ENCODE measurements at regions not wholly inside any gene's neighbourhood (a gene's known extent, or its start where the extent isn't known, plus 50 kb on each side); places are given as distances from the start of the nearest gene placed in this dataset.

DNA sequence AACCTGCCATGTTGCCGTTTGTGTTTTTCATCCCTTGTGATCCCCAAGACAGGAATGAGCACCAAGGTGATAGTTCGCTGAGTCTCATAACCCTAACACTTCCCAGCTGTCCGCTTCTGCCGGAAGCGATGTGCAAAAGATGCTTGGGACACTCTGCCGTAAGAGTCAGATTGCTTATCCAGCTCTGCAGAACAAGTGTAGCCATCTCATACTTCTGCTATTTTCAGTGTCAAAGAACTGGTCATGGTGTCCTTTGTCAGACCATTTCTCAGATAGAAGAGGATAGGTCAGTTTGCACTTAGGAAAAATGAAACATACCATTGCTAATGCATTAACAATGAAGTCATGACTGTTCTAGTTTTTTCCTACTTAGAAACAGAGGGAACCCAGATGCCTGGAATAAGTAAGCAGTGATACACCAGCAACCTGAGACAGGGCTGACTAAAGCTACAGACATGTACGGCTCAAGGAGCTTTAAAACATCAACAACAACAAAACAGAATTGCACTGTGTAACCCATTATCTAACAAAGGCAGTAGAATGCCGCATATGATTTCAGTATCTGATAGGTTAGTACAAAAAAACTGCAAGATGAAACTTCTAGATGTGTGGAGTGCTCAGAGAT is 134.0 kb upstream of the IL12A start:
- Histone ChIP-seq H3K36me3 (no peaks in the 10 kb centered on the region), H3K27me3 (ENCODE audit: low read depth) (no peaks in the 10 kb centered on the region), H3K4me3 (no peak overlapping the region), H3K27ac (peak overlapping the region; percentile 37), H3K9me3 (no peaks in the 10 kb centered on the region), H3K4me1 (peaks cover 84% of the 10 kb centered on the region)
- ATAC-seq: peak; percentile 51 to 64
- DNase-seq: no peak
- TF ChIP-seq, protein P1, sequence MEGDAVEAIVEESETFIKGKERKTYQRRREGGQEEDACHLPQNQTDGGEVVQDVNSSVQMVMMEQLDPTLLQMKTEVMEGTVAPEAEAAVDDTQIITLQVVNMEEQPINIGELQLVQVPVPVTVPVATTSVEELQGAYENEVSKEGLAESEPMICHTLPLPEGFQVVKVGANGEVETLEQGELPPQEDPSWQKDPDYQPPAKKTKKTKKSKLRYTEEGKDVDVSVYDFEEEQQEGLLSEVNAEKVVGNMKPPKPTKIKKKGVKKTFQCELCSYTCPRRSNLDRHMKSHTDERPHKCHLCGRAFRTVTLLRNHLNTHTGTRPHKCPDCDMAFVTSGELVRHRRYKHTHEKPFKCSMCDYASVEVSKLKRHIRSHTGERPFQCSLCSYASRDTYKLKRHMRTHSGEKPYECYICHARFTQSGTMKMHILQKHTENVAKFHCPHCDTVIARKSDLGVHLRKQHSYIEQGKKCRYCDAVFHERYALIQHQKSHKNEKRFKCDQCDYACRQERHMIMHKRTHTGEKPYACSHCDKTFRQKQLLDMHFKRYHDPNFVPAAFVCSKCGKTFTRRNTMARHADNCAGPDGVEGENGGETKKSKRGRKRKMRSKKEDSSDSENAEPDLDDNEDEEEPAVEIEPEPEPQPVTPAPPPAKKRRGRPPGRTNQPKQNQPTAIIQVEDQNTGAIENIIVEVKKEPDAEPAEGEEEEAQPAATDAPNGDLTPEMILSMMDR (IDR thresholded peaks at IDR 0.05): no peak
- intact Hi-C loops (cut with DNase I): no loop called here

DNA sequence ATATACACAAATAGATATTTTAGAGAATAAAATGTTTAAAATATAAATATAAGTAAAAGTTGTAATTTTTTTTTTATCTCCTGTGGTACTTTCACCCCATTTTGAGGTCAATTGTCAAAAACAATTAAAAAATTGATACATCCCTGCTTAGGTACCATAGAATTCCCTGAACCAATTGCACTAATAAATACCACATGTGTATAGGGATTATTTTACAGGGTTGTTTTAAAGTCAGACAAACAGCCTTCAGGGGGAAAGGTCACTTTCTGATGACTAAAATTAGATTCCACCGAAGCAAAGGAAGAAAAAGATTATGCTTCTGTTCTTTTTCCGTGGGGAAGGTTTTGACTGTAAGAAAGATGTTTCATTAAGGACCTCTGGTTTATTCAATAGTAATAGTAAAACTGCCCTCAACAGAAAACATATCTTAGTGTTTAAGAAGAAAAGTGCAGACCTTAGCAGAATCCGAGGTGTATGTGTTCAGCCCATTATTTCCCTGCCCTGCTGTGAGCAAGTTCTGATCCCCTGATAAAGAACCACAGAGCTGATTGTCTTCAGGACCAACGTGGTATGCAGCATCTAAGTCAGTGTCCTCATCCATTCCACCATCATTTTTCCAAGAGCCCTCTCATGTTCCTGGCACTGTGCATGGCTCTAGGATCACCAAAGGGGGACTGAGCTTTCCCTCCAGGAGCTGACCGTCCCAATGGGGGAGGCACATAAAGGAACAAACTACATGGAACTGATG is 132.9 kb upstream of the IL12A start:
- H3K9me3 ChIP-seq: no peaks in the 10 kb centered on the region
- no peaks in the 10 kb centered on the region for H3K27me3 ChIP-seq (ENCODE audit: low read depth)
- intact Hi-C loops (cut with DNase I): no loop called here
- no peak for ATAC-seq
- H3K4me1 ChIP-seq: peaks cover 89% of the 10 kb centered on the region
- H3K36me3 ChIP-seq: no peaks in the 10 kb centered on the region
- H3K27ac ChIP-seq: peak overlapping the region; percentile 38
- H3K4me3 ChIP-seq: no peak overlapping the region
- DNase-seq: no peak
- TF ChIP-seq, protein P1 (IDR thresholded peaks at IDR 0.05): no peak

DNA sequence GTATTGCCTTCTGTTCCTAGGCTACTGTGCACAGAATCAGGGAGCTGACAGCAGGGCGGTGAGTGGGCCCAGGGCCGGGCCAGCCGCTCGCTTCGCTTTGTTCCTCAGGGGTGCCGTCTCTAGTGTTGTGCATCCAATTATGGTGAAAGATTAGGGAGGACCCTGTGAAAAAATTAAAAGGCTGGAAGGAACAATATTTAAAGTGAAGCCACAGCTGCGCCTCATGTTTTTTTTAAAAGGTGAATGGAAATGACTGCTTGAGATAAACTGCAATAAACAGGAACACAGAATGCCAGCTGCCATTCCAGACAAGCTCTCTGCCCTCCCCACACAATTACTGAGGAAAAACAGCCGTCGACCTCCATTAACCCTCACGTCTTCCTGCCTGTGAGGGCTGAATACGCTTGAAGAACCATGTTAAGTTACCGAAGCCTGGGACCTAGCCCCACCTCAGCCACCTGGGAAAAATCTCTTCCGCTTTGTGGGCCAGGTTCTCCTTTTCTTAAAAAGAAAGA is 132.0 kb upstream of the IL12A start:
- Histone ChIP-seq H3K4me1 (peaks cover 86% of the 10 kb centered on the region), H3K27ac (peak overlapping the region; percentile 38), H3K4me3 (no peak overlapping the region), H3K9me3 (no peaks in the 10 kb centered on the region), H3K27me3 (ENCODE audit: low read depth) (no peaks in the 10 kb centered on the region), H3K36me3 (no peaks in the 10 kb centered on the region)
- intact Hi-C loops (cut with DNase I): no loop called here
- TF ChIP-seq, protein P1 (IDR thresholded peaks at IDR 0.05): no peak
- ATAC-seq (no peak), DNase-seq (no peak)

DNA sequence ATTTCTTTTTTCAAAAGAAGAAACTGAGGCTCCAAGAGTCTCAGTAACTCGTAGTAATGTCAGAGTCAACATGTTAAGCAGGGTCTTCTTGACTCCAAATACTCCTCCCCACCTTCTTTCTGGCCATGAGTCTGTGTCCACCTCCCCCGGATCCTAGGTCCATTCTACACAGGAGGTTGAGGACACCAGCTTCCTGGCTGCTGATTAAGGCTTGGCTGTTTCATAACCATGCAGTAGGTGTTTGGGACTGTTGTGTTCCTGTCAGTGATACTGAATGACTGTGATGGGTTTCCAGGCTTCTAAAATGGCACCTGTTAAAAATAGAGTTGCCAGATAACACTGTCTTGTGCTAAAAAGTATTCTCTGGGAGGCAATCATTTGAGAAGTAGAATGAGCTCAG is 130.8 kb upstream of the IL12A start:
- Histone ChIP-seq H3K4me1 (peaks cover 74% of the 10 kb centered on the region), H3K4me3 (no peak overlapping the region), H3K27ac (no peak overlapping the region), H3K36me3 (no peaks in the 10 kb centered on the region), H3K9me3 (no peaks in the 10 kb centered on the region), H3K27me3 (ENCODE audit: low read depth) (no peaks in the 10 kb centered on the region)
- no peak for DNase-seq
- TF ChIP-seq, protein P1 (IDR thresholded peaks at IDR 0.05): no peak
- intact Hi-C loops (cut with DNase I): no loop called here
- no peak for ATAC-seq

DNA sequence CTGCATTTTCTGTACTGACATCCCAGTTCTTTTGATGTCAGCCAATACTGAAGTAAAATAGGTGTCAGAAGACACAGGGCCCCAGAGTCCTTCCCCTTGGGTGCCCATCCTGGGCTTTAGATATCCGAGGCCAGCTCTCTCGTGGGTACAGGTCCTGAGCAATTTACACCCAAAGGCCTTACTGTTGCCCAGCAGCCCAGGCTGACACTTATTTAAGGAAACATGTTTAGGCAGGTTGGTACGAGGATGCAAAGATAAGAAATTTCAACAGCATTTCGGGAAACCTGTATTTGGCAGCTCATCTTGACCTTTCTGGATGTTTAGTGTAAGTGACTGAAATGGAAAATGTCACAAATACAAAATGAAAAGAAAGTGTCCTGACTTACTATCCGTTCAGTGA is 130.0 kb upstream of the IL12A start:
- DNase-seq: no peak
- TF ChIP-seq, protein P1 (IDR thresholded peaks at IDR 0.05): no peak
- no peak for ATAC-seq
- Histone ChIP-seq H3K9me3 (no peaks in the 10 kb centered on the region), H3K27ac (no peak overlapping the region), H3K36me3 (no peaks in the 10 kb centered on the region), H3K4me1 (peaks cover 66% of the 10 kb centered on the region), H3K27me3 (ENCODE audit: low read depth) (no peaks in the 10 kb centered on the region), H3K4me3 (no peak overlapping the region)
- intact Hi-C loops (cut with DNase I): no loop called here
